HEK293 (cell line): ENCODE measurements at regions not wholly inside any gene's neighbourhood (a gene's known extent, or its start where the extent isn't known, plus 50 kb on each side); places are given as distances from the start of the nearest gene placed in this dataset.

Experiments
- BCL11B ChIP-seq: fragments of 450-650 bp; formaldehyde crosslinking; IDR thresholded peaks from 2 replicates; pipeline ENCODE4 v1.5.1; 2016; ENCODE audit warnings: low read depth, missing biosample characterization, missing genetic modification characterization
- CTCF ChIP-seq: fragments of 450-650 bp; formaldehyde crosslinking; IDR thresholded peaks from 2 replicates; pipeline ENCODE4 v1.5.1; 2016; ENCODE audit warnings: missing biosample characterization, missing genetic modification characterization
- GLIS1 ChIP-seq: fragments of 450-650 bp; formaldehyde crosslinking; IDR thresholded peaks from 2 replicates; pipeline ENCODE4 v1.5.1; 2016; ENCODE audit warnings: missing biosample characterization, missing genetic modification characterization
- ZBTB11 ChIP-seq: fragments of 450-650 bp; formaldehyde crosslinking; conservative IDR thresholded peaks from 2 replicates; pipeline ENCODE4 v1.5.1; 2016; ENCODE audit warnings: low read depth, missing biosample characterization, missing genetic modification characterization
- ZBTB17 ChIP-seq: fragments of 450-650 bp; formaldehyde crosslinking; IDR thresholded peaks from 2 replicates; pipeline ENCODE4 v1.5.1; 2016; ENCODE audit warnings: missing biosample characterization, missing genetic modification characterization
- ZNF112 ChIP-seq: fragments of 450-650 bp; formaldehyde crosslinking; IDR thresholded peaks from 2 replicates; pipeline ENCODE4 v1.5.0; 2017; ENCODE audit warnings: missing biosample characterization, missing genetic modification characterization
- ZNF362 ChIP-seq: fragments of 450-650 bp; formaldehyde crosslinking; IDR thresholded peaks from 2 replicates; pipeline ENCODE4 v1.5.1; 2016; ENCODE audit warnings: missing biosample characterization, missing genetic modification characterization
- ZNF426 ChIP-seq: fragments of 450-650 bp; formaldehyde crosslinking; IDR thresholded peaks from 2 replicates; pipeline ENCODE4 v1.5.1; 2017; ENCODE audit warnings: missing biosample characterization, missing genetic modification characterization, mild to moderate bottlenecking, inconsistent platforms, moderate library complexity
- ZNF626 ChIP-seq: fragments of 450-650 bp; sonication (Bioruptor Pico); formaldehyde crosslinking; IDR thresholded peaks from 2 replicates; pipeline ENCODE4 v1.5.1; 2018; ENCODE audit warnings: missing biosample characterization, missing genetic modification characterization, inconsistent platforms
- TF ChIP-seq, protein P1 (sequence below): sonication (generic); formaldehyde crosslinking; IDR thresholded peaks from 2 replicates; pipeline ENCODE4 v1.8.1; 2022; ENCODE audit warnings: mild to moderate bottlenecking, moderate library complexity, missing genetic modification reagents
- TF ChIP-seq, protein P2 (sequence below): fragments of 450-650 bp; formaldehyde crosslinking; IDR thresholded peaks from 2 replicates; pipeline ENCODE4 v1.5.1; 2016; ENCODE audit warnings: missing biosample characterization, missing genetic modification characterization
- TF ChIP-seq, protein P3 (sequence below): fragments of 450-650 bp; formaldehyde crosslinking; IDR thresholded peaks from 2 replicates; pipeline ENCODE4 v1.5.1; 2016; ENCODE audit warnings: missing biosample characterization, missing genetic modification characterization, low read depth

DNA sequence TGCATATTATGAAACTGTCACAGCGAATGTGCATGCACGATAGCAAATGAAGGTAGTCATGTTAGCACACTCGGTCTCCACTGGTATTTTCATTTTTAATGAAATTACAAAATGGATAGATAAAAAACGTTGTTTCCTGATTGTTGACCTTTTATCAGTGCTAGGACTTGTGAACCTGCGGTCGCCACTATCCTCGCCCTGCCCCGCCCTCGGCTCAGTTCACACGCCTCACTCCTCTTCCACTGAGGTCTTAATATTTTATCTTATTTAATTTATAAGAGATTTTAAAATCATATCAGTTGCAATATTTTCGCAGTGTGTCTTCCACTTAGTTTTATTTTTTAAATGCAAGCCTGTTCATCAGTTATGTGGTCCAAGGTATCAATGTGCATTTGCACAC lies 382.6 kb upstream of the IRX4 start:
- no peak for TF ChIP-seq ZBTB17 (tag by site-specific recombination)
- no peak for TF ChIP-seq CTCF (tag by site-specific recombination)
- TF ChIP-seq GLIS1: no peak
- TF ChIP-seq, protein P1, sequence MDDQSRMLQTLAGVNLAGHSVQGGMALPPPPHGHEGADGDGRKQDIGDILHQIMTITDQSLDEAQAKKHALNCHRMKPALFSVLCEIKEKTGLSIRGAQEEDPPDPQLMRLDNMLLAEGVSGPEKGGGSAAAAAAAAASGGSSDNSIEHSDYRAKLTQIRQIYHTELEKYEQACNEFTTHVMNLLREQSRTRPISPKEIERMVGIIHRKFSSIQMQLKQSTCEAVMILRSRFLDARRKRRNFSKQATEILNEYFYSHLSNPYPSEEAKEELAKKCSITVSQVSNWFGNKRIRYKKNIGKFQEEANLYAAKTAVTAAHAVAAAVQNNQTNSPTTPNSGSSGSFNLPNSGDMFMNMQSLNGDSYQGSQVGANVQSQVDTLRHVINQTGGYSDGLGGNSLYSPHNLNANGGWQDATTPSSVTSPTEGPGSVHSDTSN (CRISPR knock-in tag): no peak
- no peak for TF ChIP-seq ZNF362 (tag by site-specific recombination)
- TF ChIP-seq, protein P2, sequence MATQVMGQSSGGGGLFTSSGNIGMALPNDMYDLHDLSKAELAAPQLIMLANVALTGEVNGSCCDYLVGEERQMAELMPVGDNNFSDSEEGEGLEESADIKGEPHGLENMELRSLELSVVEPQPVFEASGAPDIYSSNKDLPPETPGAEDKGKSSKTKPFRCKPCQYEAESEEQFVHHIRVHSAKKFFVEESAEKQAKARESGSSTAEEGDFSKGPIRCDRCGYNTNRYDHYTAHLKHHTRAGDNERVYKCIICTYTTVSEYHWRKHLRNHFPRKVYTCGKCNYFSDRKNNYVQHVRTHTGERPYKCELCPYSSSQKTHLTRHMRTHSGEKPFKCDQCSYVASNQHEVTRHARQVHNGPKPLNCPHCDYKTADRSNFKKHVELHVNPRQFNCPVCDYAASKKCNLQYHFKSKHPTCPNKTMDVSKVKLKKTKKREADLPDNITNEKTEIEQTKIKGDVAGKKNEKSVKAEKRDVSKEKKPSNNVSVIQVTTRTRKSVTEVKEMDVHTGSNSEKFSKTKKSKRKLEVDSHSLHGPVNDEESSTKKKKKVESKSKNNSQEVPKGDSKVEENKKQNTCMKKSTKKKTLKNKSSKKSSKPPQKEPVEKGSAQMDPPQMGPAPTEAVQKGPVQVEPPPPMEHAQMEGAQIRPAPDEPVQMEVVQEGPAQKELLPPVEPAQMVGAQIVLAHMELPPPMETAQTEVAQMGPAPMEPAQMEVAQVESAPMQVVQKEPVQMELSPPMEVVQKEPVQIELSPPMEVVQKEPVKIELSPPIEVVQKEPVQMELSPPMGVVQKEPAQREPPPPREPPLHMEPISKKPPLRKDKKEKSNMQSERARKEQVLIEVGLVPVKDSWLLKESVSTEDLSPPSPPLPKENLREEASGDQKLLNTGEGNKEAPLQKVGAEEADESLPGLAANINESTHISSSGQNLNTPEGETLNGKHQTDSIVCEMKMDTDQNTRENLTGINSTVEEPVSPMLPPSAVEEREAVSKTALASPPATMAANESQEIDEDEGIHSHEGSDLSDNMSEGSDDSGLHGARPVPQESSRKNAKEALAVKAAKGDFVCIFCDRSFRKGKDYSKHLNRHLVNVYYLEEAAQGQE (tag by site-specific recombination): no peak
- TF ChIP-seq BCL11B: no peak
- TF ChIP-seq ZNF626 (tag by site-specific recombination): no peak
- TF ChIP-seq ZNF426 (tag by site-specific recombination): no peak
- TF ChIP-seq ZBTB11 (tag by site-specific recombination): no peak
- no peak for TF ChIP-seq ZNF112 (tag by site-specific recombination)
- TF ChIP-seq, protein P3, sequence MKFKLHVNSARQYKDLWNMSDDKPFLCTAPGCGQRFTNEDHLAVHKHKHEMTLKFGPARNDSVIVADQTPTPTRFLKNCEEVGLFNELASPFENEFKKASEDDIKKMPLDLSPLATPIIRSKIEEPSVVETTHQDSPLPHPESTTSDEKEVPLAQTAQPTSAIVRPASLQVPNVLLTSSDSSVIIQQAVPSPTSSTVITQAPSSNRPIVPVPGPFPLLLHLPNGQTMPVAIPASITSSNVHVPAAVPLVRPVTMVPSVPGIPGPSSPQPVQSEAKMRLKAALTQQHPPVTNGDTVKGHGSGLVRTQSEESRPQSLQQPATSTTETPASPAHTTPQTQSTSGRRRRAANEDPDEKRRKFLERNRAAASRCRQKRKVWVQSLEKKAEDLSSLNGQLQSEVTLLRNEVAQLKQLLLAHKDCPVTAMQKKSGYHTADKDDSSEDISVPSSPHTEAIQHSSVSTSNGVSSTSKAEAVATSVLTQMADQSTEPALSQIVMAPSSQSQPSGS (tag by site-specific recombination): no peak
